ENCODE measurements at regions not wholly inside any gene's neighbourhood (a gene's known extent, or its start where the extent isn't known, plus 50 kb on each side); places are given as distances from the start of the nearest gene placed in this dataset.

- Histone ChIP-seq H2AFZ (ENCODE audit: low read length) (no peak overlapping the region), H3K4me1 (ENCODE audit: insufficient read depth, low read length, poor library complexity, severe bottlenecking) (no peaks in the 10 kb centered on the region), H3K27me3 (ENCODE audit: insufficient read depth, low read length, poor library complexity, severe bottlenecking) (no peaks in the 10 kb centered on the region), H4K20me1 (ENCODE audit: insufficient read depth, low read length, poor library complexity, severe bottlenecking) (no peaks in the 10 kb centered on the region), H3K9me3 (ENCODE audit: insufficient read depth, low read depth, low read length) (no peaks in the 10 kb centered on the region), H3K36me3 (ENCODE audit: insufficient read depth, low read length) (no peaks in the 10 kb centered on the region), H3K4me2 (ENCODE audit: low read depth, low read length, poor library complexity, severe bottlenecking) (no peak overlapping the region), H3K9me2 (replicated peaks; ENCODE audit: low read depth, low read length) (no peaks in the 10 kb centered on the region), H3K4me3 (ENCODE audit: low read length, poor library complexity, severe bottlenecking) (no peak overlapping the region), H3K9ac (ENCODE audit: low read depth, low read length, poor library complexity, severe bottlenecking) (no peak overlapping the region), H3F3A (ENCODE audit: low read depth) (no peaks in the 10 kb centered on the region), H3K79me2 (ENCODE audit: insufficient read depth, low read length) (no peaks in the 10 kb centered on the region)
- TF ChIP-seq EZH2phosphoT487 (IDR thresholded peaks at IDR 0.05; ENCODE audit: borderline replicate concordance), result no peak
- TF ChIP-seq, protein P1, sequence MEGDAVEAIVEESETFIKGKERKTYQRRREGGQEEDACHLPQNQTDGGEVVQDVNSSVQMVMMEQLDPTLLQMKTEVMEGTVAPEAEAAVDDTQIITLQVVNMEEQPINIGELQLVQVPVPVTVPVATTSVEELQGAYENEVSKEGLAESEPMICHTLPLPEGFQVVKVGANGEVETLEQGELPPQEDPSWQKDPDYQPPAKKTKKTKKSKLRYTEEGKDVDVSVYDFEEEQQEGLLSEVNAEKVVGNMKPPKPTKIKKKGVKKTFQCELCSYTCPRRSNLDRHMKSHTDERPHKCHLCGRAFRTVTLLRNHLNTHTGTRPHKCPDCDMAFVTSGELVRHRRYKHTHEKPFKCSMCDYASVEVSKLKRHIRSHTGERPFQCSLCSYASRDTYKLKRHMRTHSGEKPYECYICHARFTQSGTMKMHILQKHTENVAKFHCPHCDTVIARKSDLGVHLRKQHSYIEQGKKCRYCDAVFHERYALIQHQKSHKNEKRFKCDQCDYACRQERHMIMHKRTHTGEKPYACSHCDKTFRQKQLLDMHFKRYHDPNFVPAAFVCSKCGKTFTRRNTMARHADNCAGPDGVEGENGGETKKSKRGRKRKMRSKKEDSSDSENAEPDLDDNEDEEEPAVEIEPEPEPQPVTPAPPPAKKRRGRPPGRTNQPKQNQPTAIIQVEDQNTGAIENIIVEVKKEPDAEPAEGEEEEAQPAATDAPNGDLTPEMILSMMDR (conservative IDR thresholded peaks at IDR 0.05; ENCODE audit: low read length), result no peak
Measured at GRCh38 chr14:103271189-103271588, 62.8 kb upstream of the EIF5 start.

DNA sequence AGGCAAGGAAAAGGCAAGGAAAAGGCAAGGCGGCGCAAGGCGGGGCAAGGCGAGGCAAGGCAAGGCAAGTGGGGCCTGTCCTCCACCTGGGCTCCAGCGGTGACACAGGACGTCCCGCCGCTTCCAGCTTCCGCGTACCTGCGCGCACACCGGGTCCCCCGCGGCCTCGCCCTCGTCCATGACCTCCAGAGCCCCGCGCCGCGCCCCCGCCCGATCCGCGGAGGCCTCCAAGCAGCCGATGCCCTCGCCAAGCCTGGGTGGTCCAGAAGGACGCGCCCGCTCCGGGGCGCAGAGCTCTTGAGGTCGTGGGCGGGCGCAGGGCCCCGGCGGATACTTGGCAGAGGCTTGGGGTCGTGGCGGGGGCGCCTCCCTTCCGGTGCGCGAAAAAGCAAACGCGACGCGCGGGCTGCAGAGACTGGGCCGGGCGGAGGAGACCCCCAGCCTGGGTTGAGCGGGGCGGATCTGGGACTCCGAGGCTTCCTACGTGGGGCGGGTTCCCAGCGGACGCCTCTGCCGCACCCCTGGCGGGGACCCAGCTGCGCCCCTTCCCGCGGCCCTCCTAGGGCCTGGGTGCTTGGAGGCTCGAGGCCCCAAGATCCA, 60.8 kb upstream of the EIF5 start:
- H2AFZ ChIP-seq (ENCODE audit: low read length), result no peak overlapping the region
- no peaks in the 10 kb centered on the region for H3K9me3 ChIP-seq (ENCODE audit: insufficient read depth, low read depth, low read length)
- H3K4me3 ChIP-seq (ENCODE audit: low read length, poor library complexity, severe bottlenecking), result no peak overlapping the region
- H3K4me2 ChIP-seq (ENCODE audit: low read depth, low read length, poor library complexity, severe bottlenecking), result no peak overlapping the region
- H3K36me3 ChIP-seq (ENCODE audit: insufficient read depth, low read length), result no peaks in the 10 kb centered on the region
- H3K4me1 ChIP-seq (ENCODE audit: insufficient read depth, low read length, poor library complexity, severe bottlenecking), result no peaks in the 10 kb centered on the region
- TF ChIP-seq EZH2phosphoT487 (IDR thresholded peaks at IDR 0.05; ENCODE audit: borderline replicate concordance), result no peak
- TF ChIP-seq, protein P1 (conservative IDR thresholded peaks at IDR 0.05; ENCODE audit: low read length), result no peak
- H3K27me3 ChIP-seq (ENCODE audit: insufficient read depth, low read length, poor library complexity, severe bottlenecking), result no peaks in the 10 kb centered on the region
- no peaks in the 10 kb centered on the region for H3K79me2 ChIP-seq (ENCODE audit: insufficient read depth, low read length)
- no peaks in the 10 kb centered on the region for H4K20me1 ChIP-seq (ENCODE audit: insufficient read depth, low read length, poor library complexity, severe bottlenecking)
- H3F3A ChIP-seq (ENCODE audit: low read depth), result no peaks in the 10 kb centered on the region
- H3K9ac ChIP-seq (ENCODE audit: low read depth, low read length, poor library complexity, severe bottlenecking), result no peak overlapping the region
- H3K9me2 ChIP-seq (replicated peaks; ENCODE audit: low read depth, low read length), result no peaks in the 10 kb centered on the region

DNA sequence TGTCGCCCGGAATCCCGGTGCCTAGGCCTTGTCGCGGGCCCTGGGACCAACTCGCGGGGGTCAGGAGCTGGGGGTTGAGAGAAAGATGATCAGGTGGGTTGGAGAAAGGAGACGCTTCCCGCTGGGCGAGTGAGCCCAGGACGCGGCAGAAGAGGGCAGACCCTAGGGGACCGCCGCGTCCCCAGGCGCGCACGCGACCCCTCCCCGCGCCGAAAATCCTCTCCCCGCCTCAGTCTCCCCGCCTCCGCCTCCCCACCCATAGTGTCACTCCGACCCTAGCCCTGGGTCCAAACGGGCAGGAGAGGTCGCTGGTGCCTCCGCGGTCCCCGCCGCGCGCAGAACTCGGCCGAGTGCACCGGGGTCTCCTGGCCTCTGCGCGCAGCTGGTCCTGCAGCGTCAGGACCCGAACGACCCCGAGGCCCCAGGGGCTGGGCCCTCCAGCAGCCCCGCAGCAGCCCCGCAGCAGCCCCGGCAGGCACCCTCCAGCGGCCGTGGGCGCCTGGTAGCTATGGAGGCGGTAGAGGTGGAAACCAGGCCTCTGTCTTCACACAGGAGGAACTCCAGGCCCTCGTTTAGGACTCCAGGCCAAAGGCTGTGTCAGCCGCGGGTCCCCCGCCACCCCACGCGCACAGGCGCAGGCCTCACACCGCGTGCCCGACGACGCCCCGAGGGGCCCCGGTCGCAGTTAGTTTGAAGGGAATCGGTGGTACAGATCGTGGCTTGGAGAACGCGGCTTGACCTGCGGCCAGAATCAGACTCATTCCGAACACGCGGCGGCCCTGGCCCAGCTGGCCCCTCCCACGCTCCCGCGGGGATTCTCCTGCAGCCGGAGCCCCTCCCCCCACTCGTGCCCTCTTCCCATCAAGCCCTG, 60.1 kb upstream of the EIF5 start:
- Histone ChIP-seq H3K4me3 (ENCODE audit: low read length, poor library complexity, severe bottlenecking) (no peak overlapping the region), H3F3A (ENCODE audit: low read depth) (no peaks in the 10 kb centered on the region), H3K4me1 (ENCODE audit: insufficient read depth, low read length, poor library complexity, severe bottlenecking) (no peaks in the 10 kb centered on the region), H2AFZ (ENCODE audit: low read length) (no peak overlapping the region), H3K4me2 (ENCODE audit: low read depth, low read length, poor library complexity, severe bottlenecking) (no peak overlapping the region), H3K9me3 (ENCODE audit: insufficient read depth, low read depth, low read length) (no peaks in the 10 kb centered on the region), H3K79me2 (ENCODE audit: insufficient read depth, low read length) (no peaks in the 10 kb centered on the region), H3K27me3 (ENCODE audit: insufficient read depth, low read length, poor library complexity, severe bottlenecking) (no peaks in the 10 kb centered on the region), H3K36me3 (ENCODE audit: insufficient read depth, low read length) (no peaks in the 10 kb centered on the region), H3K9me2 (replicated peaks; ENCODE audit: low read depth, low read length) (no peaks in the 10 kb centered on the region), H4K20me1 (ENCODE audit: insufficient read depth, low read length, poor library complexity, severe bottlenecking) (no peaks in the 10 kb centered on the region), H3K9ac (ENCODE audit: low read depth, low read length, poor library complexity, severe bottlenecking) (no peak overlapping the region)
- no peak for TF ChIP-seq EZH2phosphoT487 (IDR thresholded peaks at IDR 0.05; ENCODE audit: borderline replicate concordance)
- TF ChIP-seq, protein P1 (conservative IDR thresholded peaks at IDR 0.05; ENCODE audit: low read length), result no peak
